ENCODE measurements at regions not wholly inside any gene's neighbourhood (a gene's known extent, or its start where the extent isn't known, plus 50 kb on each side); places are given as distances from the start of the nearest gene placed in this dataset.

DNA sequence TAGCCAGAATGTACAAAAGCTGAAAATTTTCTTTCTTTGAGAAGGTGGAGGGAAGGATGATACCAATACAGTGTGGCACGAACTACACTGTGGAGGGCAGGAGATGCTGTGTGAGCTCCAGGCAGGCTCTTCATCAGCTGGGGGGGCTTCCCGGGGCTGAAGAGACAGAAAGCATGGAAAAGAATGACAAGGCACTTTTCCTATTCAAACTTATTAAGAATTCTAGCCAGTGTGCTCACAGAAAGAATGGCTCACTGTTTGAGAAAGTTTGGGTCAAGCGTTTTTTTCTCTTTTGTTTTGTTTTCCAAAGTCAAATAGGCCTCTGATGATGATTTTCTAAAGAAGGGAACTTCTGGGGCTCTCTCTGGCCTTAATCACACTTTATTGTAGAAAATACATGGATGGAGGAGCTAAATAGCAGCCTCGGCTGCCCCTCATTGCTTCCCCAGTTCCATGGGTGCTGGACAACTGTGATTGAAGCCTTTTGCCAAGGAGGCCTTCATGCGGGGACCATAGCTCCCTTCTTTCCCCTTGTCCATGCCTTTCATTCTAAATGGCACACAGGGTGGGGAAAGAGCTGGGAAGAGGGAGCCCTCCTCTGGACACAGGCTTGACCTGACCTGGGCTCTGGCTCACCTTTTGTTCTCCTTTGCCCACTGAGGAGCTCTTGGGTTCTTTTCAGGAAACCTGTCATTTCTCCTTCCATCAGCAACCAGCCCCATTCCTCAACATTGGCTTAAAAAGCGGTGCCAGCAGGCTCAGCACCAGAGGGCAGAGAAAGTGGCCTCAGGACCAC is 130.6 kb downstream of the TDRD15 start:
- DNase-seq: no peak

DNA sequence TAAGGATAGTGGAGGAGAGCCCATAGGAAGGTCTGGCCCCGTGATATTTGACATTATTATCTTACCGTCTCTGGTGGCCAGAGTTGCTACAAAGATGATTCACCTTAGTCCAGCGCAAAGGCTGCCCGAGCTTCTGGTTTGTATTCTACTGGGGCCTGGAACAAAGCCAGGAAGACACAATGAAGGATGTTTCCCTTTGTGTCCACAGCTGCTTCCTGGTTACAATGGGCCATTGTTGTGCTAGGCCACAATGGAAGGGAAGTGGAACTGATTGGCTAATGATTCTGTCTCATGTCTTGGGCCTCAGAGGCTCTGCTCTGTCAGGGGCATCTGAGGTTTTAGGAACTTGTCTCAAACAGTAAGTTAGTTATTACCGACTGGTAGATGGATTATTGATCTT is 132.2 kb downstream of the TDRD15 start:
- peak; percentile 17 to 68 for DNase-seq

DNA sequence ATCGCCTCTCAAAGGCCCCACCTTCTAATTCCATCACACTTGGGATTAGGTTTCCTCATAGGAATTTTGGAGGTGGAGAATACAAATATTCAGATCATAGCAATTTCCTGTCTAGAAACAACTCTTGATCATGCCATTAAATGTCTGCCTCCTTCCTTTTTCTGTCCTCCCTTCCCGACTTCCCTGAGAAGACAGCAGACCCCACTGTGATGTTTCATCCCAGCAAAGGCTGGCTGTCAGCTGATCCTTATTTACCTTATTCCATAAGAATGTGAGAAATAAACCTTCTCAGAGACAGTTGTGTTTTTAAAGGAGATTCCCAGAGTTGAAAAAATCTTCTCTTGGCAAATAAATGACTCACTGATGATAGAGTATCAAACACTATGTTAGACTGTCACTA is 133.9 kb downstream of the TDRD15 start:
- DNase-seq: no peak

DNA sequence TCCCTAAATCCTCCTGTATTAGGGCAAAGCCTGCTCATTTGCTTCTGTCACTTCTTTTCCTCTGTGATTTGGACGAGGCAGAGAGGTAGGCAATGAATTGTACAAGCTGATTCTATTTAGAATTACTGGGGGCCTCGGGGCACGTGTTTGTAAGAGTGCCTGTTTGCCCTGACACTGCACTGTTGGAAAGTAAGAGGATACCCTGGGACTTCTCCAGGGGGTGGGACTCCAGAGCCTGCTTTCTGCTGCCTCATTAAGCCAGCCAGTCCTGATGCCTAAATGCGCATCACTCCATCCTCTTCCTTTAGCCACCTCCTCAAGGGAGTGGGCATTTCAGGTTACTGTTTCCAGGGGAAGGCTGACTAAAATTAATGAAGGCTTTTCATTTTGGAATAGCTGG is 134.3 kb downstream of the TDRD15 start:
- no peak for DNase-seq

DNA sequence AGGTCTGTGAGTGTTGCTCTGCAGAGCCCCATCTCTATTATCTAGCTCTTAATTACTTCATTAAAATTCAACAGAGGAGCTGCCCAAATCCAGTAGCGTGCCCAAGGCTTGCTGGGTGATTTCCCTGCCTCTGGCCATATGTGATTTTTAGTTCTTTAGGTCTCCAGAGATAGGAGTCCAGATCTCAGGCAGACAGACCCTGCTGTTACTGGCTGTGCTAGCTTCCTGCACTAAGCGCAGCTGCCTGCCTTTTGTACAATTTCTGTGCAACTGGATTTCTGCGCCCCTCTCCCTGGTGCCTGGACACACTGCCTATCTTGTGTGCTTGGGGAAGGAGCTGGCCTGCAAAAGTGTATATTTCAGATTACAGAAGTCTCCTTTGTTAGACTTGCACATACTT is 136.5 kb downstream of the TDRD15 start:
- no peak for DNase-seq

DNA sequence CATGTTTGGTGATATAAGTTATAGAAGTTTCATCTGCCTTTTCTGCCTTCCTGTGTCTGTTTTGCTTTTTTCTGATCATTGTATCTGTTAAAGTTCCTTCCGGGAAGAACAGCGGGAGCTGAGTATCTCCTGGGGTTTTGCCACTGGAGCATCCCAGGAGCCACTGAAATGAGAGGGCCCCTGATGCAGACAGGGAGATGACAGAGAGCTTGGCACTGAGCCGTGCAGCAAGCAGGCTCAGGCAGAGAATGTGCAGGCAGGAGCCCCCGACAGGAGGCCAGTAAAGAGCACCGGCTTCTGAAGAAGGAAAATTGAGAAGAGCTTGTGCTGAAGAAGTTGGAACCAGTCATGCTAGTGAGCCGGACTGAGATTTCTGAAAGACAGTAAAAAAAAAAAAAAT is 137.8 kb downstream of the TDRD15 start:
- no peak for DNase-seq

DNA sequence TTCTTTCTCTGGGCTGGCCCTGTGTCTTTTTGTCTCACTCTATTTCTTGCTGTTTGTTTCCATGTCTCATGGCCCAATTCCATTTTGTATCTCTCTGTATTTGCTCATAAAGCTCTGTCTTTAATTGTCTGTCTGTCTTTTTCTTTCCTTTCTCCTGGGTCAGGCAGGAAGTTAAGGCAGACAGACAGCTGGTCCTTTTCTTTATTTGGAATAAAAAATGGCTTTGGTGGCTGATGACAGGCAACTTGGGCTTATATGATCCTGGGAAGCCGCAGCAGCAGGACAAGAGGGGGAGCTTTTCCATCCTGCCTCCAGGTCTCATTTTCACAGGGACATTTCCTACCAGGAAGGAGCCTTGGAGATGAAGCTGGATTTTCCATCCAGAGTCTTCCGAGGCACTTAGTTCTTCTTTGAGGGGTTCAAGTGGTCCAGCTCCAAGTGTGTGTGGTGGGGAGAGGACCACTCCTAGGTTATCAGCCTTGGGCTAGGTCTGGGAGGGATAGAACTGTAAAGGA is 138.7 kb downstream of the TDRD15 start:
- DNase-seq: no peak

DNA sequence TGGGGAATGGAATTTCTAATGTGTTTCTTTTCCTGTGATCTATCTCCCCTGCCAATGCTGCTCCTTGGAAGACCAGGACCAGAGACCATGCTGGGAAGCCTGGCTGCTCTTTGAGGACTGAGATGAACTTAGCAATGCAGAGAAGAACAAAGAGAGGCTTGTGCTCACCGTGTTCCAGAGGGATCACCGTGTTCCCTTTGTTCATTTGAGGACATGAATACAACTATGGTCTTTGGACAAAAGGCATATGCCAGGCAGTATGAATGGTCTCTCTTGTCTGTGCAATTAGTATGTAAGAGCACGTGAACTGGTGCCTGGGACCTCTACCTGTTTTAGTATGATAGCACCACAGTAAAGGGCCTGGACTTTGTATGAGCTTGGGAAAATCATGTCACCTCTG is 139.9 kb downstream of the TDRD15 start:
- no peak for DNase-seq

DNA sequence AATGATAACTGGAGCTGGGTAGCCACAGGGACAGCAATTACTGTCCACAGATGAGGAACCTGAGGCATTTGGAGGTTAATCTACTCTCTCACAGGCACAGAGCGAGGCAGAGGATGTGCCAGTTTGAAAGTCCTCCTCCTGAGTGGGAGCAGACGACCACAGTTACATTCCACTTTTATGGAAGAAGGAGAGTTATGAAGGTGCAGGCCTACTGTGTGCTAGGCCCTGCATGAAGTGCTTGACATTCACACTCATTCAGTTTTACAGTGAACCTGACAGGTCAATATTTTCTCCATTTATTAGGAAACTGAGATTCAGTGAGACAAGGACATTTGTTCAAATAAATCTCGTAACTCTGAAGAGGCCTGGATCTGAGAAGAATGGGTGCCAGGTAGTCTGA is 142.0 kb downstream of the TDRD15 start:
- DNase-seq: no peak

DNA sequence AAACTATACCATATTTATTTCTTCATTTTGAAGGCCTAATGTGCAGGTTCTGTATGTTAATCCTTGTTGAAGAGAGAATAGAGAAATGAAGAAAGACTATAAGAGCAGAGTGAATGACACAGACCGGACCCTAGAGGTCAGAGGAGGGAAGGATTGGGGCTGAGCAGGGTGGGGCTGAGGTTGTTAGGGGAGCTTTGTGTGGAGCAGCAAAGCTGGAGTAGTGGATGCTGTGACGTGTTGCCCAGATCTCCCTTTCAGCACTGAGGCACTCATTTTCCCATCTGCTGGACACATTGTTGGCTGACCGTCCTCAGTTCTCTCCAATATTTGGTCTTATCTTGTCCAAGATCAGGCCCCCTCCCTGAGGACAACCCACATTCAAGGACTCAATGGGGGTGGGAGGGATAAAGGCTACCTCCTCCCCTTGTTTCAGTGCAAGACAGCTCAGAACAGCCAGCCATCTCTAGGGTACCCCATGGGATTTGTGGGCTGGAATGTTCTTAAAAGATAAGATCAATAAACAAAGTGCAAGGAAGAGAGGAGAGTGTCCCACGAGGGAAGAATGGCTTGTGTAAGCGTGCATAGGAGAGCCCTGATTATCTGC is 143.6 kb downstream of the TDRD15 start:
- DNase-seq: no peak

DNA sequence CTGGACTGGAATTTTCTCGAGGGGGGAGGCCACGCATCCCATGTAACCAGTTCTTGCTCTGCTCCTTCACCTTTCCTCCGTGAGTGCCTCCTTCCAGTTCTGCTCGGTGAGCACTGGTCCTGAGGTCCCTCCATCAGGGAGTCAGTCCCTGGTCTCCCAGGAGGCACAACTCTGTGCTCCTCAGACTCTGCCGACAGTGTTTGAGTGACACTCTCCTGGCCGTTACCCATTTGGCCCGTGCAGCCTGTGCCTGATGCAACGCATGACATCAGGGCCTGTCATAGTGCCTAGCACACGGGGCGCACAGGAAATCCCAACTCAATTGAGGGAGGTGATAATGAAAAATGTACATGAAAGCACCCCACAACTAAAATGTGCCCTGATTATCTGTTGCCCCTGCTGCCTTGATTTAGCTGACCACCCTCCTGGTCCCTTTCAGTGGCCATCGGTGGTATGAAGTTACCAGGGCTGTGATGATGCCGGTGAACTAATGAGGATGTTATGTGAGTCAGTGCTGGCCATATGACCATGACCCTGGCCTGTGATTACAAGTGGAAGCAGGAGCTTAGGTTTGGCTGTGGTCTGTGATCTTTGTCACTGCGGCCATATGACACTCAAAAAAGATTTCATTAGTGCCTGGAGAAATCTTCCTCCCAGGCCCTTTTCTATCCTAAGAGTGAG is 144.6 kb downstream of the TDRD15 start:
- no peak for DNase-seq

DNA sequence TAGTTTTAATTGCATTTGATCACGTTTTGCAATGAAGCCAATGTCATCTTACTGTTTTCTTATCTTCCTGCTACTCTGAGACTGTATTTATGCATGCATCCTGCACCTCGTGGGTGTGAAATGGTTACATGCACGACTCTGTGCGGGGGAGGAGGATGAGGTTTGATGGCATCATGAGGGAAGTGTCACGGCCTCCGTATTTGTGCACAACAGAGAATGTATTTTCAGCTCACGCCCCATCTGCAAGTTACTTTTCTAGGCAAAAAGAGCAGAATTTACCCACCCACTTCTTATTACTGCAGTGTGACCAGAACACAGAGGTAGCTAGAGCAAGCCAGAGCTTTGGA is 145.1 kb downstream of the TDRD15 start:
- DNase-seq: no peak

DNA sequence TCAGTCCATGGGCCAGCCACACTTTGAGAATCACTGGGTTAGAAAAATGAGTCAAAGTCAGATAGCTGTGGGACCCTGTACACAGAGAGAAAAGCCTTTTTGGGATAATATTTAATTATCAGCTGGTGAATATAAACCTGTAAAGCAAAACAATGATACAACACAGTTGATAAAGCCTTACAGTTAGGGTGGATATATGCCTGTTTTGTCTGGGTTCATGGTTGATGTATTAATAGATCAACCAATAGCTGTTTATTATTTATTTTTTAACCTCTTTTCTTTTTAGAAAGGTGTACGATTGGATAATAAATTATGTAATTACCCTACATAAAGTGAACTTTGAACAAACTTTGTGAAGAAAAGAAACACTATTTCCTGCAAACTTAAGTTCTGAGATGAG is 145.6 kb downstream of the TDRD15 start:
- DNase-seq: no peak

DNA sequence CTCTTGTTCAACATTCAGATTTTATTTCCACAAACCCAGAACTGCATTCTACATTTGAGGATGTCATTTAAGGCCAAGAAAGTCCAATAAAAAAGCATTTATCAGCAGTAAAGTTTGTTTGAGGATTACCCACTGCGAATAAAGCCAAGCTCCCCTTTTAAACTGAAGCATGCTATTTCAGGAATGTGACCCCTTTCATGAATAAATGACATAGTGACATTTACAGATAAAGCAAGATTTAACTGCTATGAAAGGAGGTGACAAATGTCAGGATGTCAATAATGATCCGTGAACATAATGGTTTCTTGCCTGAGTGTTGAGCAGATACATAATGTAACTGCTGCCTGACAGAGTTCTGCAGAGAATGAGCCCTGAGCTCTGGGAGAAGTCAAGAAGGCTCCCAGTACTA is 146.3 kb downstream of the TDRD15 start:
- no peak for DNase-seq

DNA sequence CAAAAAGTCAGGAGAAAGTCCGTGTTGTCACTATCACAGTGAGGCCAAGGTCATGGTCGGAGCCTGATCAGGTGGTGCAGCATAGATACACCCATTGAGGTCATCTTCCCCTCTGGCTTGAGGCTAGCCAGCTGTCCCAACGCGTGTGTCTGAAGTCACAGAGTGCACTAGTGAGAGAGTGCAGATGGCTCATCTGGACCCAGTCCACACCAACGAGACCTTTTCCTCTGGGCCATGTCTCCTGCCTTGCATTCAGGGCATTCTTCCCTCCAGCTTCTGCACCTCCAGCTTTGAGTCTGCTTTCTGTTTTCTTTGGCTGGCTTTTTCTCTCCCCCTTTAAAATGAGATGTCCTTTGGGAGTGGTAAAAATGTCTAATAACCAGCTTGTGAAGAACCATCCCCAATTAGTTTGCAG is 146.9 kb downstream of the TDRD15 start:
- DNase-seq: no peak

DNA sequence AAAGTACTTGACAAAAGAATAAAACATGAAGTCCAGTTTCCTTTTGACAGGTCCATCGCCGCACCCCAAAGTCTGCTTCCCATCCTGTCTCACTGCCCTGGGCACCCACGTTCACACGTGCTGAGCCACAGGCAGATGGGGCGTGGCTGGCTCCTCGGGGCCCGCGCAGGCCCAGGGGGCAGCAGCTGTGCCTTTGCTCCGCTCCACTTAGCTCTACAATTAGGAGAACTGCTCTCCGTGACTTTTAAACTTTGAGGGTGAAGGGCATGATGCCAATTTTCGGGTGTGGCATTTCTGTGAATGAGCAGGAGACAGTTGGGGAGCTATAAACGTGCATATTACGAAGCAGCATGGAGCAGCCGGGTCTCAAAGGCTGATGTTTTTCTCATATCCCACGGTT is 152.4 kb downstream of the TDRD15 start:
- no peak for DNase-seq

DNA sequence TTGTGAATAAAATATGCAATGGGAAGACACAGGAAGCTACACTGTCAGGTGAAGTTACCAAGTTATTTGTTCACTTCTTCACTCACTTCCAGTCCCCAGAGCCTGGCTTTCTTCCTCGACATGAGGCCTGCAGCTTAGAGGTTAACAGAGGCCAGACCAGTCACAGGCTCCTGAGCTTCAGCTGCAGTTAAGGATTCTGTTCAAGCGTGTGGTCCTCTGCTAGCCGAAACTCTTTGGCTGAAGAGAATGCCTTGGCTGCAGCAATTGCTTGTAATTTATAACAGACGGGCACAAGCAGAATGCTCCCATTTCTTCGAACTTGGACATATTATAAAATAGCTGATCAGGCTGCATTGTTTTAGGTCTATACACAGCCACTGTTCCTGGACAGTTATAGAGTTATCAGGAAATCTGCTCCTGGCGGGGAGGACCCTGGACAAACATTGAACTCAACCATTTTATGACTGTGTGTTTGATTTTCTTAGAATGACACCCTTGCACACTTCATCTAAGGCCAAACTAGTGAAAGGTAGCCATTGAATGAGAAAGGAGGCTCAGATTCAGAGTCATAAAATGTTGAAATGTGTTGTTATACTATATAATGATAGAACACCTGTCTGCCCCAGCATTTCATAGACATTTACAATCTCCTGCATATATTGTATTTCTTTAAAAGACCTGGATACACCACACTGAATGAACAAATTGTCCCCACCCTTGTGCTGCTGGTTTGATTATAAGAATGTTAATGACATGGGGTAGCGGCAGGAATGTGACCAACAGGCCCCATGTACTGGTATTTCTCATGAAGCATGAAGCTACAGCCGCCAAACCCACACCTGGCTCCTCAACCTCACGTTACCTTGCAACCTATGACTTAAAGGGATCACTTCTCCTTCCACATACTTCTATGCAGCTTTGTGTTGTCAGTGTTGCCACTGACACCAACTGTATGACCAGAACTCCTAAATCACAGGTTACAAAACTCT is 153.6 kb downstream of the TDRD15 start:
- no peak for DNase-seq

DNA sequence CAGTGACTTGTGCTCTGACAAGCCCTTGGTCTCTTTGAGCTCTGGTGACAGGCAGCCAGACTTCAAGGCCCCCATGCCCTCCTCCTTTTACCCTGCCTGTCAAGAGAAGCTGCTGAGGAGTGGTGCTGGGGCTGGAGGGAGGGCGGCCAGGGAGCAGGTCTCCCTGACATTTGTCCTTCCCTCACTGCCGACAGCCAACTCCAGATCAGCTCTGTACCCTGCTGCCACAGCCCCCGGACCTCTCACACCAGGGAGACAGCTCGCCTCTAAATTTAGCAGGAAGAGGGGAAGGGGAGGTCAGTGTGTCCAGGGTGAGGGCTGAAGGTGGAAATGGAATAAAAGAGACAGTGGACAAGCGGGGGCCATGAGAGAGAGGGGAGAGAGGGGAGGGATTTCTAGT is 155.8 kb downstream of the TDRD15 start:
- no peak for DNase-seq

DNA sequence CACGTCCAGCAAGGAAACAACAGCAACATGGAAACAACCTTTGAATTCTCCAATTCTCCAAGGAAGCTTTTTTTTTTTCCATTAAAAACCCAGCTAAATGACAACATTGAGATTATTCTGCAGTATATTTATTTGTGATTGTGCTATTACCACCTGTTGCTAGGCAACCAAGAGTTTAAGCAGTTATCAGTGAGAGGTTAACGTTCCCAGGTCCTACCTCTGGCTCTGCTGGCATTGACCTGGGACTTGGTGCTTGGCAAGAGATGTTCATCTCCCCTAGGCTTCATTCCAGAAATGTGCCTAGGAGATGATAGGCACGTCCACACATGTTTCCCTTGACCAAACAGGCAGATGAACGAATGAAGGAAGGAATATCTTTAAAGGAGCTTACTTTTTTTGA is 157.0 kb downstream of the TDRD15 start:
- DNase-seq: no peak

DNA sequence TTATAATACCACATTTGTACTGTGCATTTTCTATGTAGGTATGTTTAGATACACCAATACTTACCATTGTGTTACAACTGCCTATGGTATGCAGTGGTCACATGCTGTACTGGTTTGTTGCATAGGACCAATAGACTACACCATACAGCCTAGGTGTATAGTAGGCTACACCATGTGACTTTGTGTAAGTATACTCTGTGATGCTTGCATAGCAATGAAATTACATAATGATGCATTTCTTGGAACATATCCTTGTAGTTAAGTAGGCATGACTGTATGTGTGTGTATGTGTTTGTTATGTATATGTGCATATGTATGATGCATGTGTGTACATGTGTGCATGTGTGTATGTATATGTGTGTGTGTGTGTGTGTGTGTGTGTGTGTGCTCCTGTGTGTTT is 157.6 kb downstream of the TDRD15 start:
- DNase-seq: no peak

DNA sequence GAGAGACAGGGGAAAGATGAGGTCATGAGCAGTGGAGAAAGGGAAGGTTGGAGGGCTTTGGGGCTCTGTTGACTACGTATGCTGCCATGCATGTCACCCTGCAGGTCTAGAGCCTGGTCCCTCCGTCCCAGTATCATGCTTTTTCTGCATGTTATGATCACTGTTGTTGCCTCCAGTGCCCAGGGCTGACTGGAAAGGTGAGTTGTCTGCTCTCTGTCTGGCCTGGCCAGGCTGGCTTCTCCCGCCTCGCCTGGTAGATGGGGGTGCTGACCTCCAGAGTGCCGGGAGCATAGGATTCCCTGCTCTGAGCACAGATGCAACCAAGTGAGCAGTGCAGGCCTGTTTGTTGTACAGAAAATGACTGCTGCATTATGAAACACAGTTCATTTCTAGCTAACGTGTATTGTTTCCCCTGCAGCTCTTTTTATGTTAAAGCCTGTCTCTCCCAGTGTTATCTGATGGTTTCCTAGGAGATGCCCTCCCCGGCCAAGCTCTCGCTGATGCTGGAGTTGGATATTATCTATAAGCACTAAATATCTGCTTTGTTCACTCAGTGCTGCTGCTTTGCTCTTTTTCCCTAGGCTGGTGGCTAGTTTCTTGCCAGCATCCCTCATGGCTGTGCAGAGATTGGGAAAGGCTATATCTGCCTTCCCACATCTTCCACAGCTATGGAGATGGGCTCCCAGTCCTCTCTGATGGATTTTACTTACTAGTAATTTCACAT is 158.2 kb downstream of the TDRD15 start:
- no peak for DNase-seq

DNA sequence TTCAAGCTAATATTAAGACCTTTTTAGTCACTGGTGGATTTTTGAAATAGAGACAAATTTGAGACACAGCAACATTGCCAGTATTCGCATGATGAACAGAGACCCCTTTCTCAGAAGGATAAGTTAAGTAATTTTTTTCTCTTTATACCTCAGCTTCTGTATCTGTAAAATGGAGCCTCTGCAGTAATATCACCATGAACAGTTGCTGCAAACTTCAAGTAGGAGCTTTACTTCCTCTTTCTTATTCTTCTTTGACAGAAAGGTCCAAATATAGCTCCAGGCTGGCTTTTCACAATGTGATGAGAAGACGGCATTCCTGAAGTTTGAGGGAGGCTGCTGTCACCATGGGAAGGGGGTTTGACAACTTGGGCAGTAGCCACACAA is 158.7 kb downstream of the TDRD15 start:
- DNase-seq: no peak
